HepG2 (cell line): ENCODE measurements at regions not wholly inside any gene's neighbourhood (a gene's known extent, or its start where the extent isn't known, plus 50 kb on each side); places are given as distances from the start of the nearest gene placed in this dataset.

ENCODE experiments used
- AGO1 ChIP-seq: fragments of 200-400 bp; formaldehyde crosslinking; IDR thresholded peaks from 2 replicates; pipeline ENCODE4 v1.6.1; 2017; ENCODE audit warnings: mild to moderate bottlenecking, low read depth, low read length, moderate library complexity; ENCODE audit not compliant: poor library complexity, severe bottlenecking
- ARNT ChIP-seq: fragments of 450-650 bp; IDR thresholded peaks from 2 replicates; pipeline ENCODE4 v1.6.1; 2017
- ERF ChIP-seq: IDR thresholded peaks from 2 replicates; pipeline ENCODE4 v1.6.1; 2018; ENCODE audit warnings: missing biosample characterization, missing genetic modification reagents
- FOXP1 ChIP-seq, 2 experiments: fragments of 450-650 bp in 1 of 2; IDR thresholded peaks; 2 replicates each; pipeline ENCODE4 v1.6.1; 2017 to 2018; ENCODE audit warnings: antibody characterized with exemption in 1 of 2
- HNRNPH1 ChIP-seq: fragments of 200-400 bp; formaldehyde crosslinking; optimal IDR thresholded peaks from 2 replicates; pipeline ENCODE3; 2017; ENCODE audit warnings: mild to moderate bottlenecking, low read depth, low read length
- NFYB ChIP-seq: sonication (generic); formaldehyde crosslinking; IDR thresholded peaks from 2 replicates; pipeline ENCODE4 v1.4.0; 2020; ENCODE audit warnings: missing genetic modification reagents
- PHF8 ChIP-seq: sonication (generic); formaldehyde crosslinking; IDR thresholded peaks from 2 replicates; pipeline ENCODE4 v1.5.0; 2020; ENCODE audit warnings: missing genetic modification reagents
- POLR2G ChIP-seq: fragments of 200-400 bp; formaldehyde crosslinking; IDR thresholded peaks from 2 replicates; pipeline ENCODE4 v1.6.1; 2018; ENCODE audit warnings: mild to moderate bottlenecking, low read depth, low read length, moderate library complexity
- PTBP1 ChIP-seq: fragments of 200-400 bp; formaldehyde crosslinking; IDR thresholded peaks from 2 replicates; pipeline ENCODE4 v1.6.1; 2018; ENCODE audit warnings: low read length, low read depth; ENCODE audit not compliant: poor library complexity, severe bottlenecking
- RFX1 ChIP-seq: fragments of 450-650 bp; IDR thresholded peaks from 2 replicates; pipeline ENCODE4 v1.6.1; 2017
- SMARCE1 ChIP-seq: fragments of 450-650 bp; IDR thresholded peaks from 2 replicates; pipeline ENCODE4 v1.6.1; 2017; ENCODE audit warnings: borderline replicate concordance
- ZNF234 ChIP-seq: sonication (generic); formaldehyde crosslinking; conservative IDR thresholded peaks from 2 replicates; pipeline ENCODE4 v1.5.1; 2020; ENCODE audit warnings: mild to moderate bottlenecking, missing genetic modification reagents
- ZNF274 ChIP-seq: sonication (generic); formaldehyde crosslinking; IDR thresholded peaks from 2 replicates; pipeline ENCODE4 v1.5.1; 2020; ENCODE audit warnings: mild to moderate bottlenecking, missing genetic modification reagents
- ZNF30 ChIP-seq: sonication (generic); formaldehyde crosslinking; IDR thresholded peaks from 2 replicates; pipeline ENCODE4 v1.5.0; 2020; ENCODE audit warnings: mild to moderate bottlenecking, missing genetic modification reagents
- ZNF329 ChIP-seq: sonication (generic); formaldehyde crosslinking; IDR thresholded peaks from 2 replicates; pipeline ENCODE4 v1.9.0; 2021; ENCODE audit warnings: low read depth, mild to moderate bottlenecking, missing genetic modification reagents
- ZNF605 ChIP-seq: sonication (generic); formaldehyde crosslinking; IDR thresholded peaks from 2 replicates; pipeline ENCODE4 v1.8.0; 2022; ENCODE audit warnings: mild to moderate bottlenecking, missing genetic modification reagents
- ZNF607 ChIP-seq: sonication (generic); formaldehyde crosslinking; IDR thresholded peaks from 2 replicates; pipeline ENCODE4 v1.5.1; 2020; ENCODE audit warnings: missing genetic modification reagents, mild to moderate bottlenecking, borderline replicate concordance
- ZNF687 ChIP-seq: sonication (generic); formaldehyde crosslinking; IDR thresholded peaks from 2 replicates; pipeline ENCODE4 v1.5.1; 2020; ENCODE audit warnings: mild to moderate bottlenecking, missing genetic modification reagents, moderate library complexity
- ZSCAN31 ChIP-seq: sonication (generic); formaldehyde crosslinking; IDR thresholded peaks from 2 replicates; pipeline ENCODE4 v1.5.0; 2020; ENCODE audit warnings: low read depth, mild to moderate bottlenecking, missing genetic modification reagents
- TF ChIP-seq, protein P1 (sequence below), 2 experiments: sonication (generic) in 1 of 2; formaldehyde crosslinking in 1 of 2; IDR thresholded peaks; 2 replicates each; pipeline versions ENCODE4 v1.4.0 to v1.6.1; 2016 to 2020; ENCODE audit warnings: borderline replicate concordance in 1 of 2, low read depth in 1 of 2, mild to moderate bottlenecking in 1 of 2, missing genetic modification reagents in 1 of 2

DNA sequence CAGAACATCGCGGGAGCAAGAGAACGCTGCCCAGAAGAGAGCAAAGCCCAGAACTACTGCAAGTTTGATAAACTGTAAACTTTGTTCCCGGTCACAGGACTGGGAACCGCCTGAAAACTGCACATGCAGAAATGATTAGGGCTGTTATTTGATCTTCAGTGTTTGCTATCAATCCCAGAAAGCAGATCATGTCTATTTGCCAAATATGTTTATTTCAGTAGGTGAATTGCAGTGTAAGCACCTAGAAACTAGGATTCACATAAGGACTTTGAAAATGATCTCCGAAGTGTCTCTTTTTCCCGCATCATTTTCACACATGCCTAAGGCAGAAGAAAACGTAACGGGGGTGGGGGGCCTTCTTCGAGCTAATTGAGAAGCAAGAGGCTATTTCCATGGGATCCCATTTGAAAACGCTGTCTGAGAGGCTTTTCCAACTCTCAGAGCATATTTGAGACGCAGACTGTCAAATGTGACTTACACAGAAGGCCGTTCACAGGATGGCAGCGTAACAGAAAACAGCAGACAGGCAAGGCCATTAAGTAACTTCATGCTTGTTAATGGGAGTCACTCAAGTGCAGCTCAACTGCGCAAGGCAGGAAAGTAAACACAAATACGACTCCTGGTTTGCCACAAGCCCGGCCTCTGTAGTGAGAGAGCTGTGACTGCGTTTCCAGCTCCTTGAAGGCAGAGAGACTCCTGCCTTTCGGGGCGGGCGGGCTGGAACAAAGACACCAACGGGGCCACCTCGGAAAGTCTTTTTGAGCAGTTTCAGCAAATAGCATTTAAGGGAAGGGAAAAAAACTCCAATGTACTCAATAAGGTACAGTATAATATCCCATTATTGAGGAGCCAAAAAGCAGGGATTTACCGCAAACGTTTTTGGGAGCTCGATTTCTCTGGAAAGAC is 144.7 kb upstream of the ZNF217 start (continued):
- TF ChIP-seq, protein P1, sequence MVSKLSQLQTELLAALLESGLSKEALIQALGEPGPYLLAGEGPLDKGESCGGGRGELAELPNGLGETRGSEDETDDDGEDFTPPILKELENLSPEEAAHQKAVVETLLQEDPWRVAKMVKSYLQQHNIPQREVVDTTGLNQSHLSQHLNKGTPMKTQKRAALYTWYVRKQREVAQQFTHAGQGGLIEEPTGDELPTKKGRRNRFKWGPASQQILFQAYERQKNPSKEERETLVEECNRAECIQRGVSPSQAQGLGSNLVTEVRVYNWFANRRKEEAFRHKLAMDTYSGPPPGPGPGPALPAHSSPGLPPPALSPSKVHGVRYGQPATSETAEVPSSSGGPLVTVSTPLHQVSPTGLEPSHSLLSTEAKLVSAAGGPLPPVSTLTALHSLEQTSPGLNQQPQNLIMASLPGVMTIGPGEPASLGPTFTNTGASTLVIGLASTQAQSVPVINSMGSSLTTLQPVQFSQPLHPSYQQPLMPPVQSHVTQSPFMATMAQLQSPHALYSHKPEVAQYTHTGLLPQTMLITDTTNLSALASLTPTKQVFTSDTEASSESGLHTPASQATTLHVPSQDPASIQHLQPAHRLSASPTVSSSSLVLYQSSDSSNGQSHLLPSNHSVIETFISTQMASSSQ (IDR thresholded peaks at IDR 0.05; ENCODE audit: low read depth), result peak; percentile 38; the same call in 1 of the 2 replicates
- TF ChIP-seq, protein P1 (CRISPR knock-in tag; IDR thresholded peaks at IDR 0.05; ENCODE audit: borderline replicate concordance), result peak; percentile 69; the same call in 1 of the 2 replicates
- TF ChIP-seq POLR2G (peak; percentile 88), ZNF274 (CRISPR knock-in tag) (0 out of 2 replicates have a peak, but pooled peaks have one; percentile 52), ZSCAN31 (CRISPR knock-in tag) (peak; percentile 66), ZNF607 (CRISPR knock-in tag) (peak; percentile 83), SMARCE1 (no peak), ERF (CRISPR knock-in tag) (peak; percentile 87), ZNF687 (CRISPR knock-in tag) (peak; percentile 78), HNRNPH1 (peak; percentile 70), AGO1 (no peak), ZNF30 (CRISPR knock-in tag) (peak; percentile 88; the same call in 1 of the 2 replicates), NFYB (CRISPR knock-in tag) (peak; percentile 36; the same call in 1 of the 2 replicates), FOXP1 (IDR thresholded peaks at IDR 0.05) (peak; percentile 31; the same call in 1 of the 2 replicates), FOXP1 (CRISPR knock-in tag; IDR thresholded peaks at IDR 0.05) (peak; percentile 94), ARNT (no peak), PTBP1 (no peak), RFX1 (no peak), ZNF329 (0 out of 2 replicates have a peak, but pooled peaks have one; percentile 34), PHF8 (CRISPR knock-in tag) (peak; percentile 59), ZNF605 (CRISPR knock-in tag) (peak; percentile 95), ZNF234 (CRISPR knock-in tag) (no peak; the same call in 1 of the 2 replicates)
